Mesodermal cell (in vitro differentiated cells): ENCODE measurements at regions not wholly inside any gene's neighbourhood (a gene's known extent, or its start where the extent isn't known, plus 50 kb on each side); places are given as distances from the start of the nearest gene placed in this dataset.
"Not testable (repeated sequence)": the region's sequence is repeated elsewhere in the genome, so short reads cannot be mapped to it uniquely, and the experiment has no call there.

Experiments used
- H3K27ac ChIP-seq: 2 replicates; pipeline ENCODE4 v1.7.0; 2013; ENCODE audit warnings: mild to moderate bottlenecking, low read depth, low read length, moderate library complexity; ENCODE audit not compliant: severe bottlenecking
- H3K36me3 ChIP-seq: 2 replicates; pipeline ENCODE4 v1.7.1; 2013; ENCODE audit warnings: mild to moderate bottlenecking, low read length, moderate library complexity; ENCODE audit not compliant: control insufficient read depth, insufficient read depth
- H3K4me1 ChIP-seq: one replicate; pipeline ENCODE4 v1.7.1; 2013; ENCODE audit warnings: mild to moderate bottlenecking, low read length; ENCODE audit not compliant: insufficient read depth, control insufficient read depth, poor library complexity, severe bottlenecking
- H3K4me3 ChIP-seq: 2 replicates; pipeline ENCODE4 v1.7.0; 2013; ENCODE audit warnings: low read length, control low read depth, mild to moderate bottlenecking; ENCODE audit not compliant: insufficient read depth, poor library complexity, severe bottlenecking; ENCODE audit errors: extremely low read depth
- H3K9me3 ChIP-seq: 2 replicates; pipeline ENCODE4 v1.7.1; 2013; ENCODE audit warnings: mild to moderate bottlenecking, low read length, moderate library complexity; ENCODE audit not compliant: control insufficient read depth
- WGBS, 2 experiments: methylation state at CpG; one replicate each; pipeline ENCODE4 v1.1.5; 2013; ENCODE audit warnings: missing lambda C conversion rate in 2 of 2; ENCODE audit not compliant: insufficient coverage in 2 of 2; 5-methylcytosine and 5-hydroxymethylcytosine counted together

DNA sequence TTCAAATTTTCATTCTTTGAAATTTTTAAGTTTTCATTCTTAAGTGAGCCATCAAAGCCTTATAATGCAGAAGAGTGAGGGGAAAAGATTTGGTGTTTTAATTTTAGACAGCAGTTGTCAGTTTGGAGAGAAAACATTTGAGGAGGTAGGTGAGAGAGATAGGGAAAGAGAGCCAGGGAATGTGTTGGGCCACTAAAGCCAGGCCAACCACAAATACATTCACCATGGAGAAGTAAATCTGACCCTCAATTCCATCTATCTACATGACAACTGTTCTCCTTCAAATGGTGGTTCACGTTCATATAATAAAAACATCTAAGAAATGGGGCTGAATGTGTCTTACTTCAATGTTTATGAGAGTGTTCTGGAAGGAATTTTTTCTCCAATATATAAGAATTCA lies 553.0 kb upstream of the SYT4 start:
- Histone ChIP-seq H3K9me3 (no peaks in the 10 kb centered on the region), H3K27ac (peak overlapping the region; percentile 63), H3K36me3 (no peaks in the 10 kb centered on the region), H3K4me3 (no peak overlapping the region), H3K4me1 (no peaks in the 10 kb centered on the region)
- no CpG with 5 or more reads among the region's 1 CpG for WGBS, 2 experiments

DNA sequence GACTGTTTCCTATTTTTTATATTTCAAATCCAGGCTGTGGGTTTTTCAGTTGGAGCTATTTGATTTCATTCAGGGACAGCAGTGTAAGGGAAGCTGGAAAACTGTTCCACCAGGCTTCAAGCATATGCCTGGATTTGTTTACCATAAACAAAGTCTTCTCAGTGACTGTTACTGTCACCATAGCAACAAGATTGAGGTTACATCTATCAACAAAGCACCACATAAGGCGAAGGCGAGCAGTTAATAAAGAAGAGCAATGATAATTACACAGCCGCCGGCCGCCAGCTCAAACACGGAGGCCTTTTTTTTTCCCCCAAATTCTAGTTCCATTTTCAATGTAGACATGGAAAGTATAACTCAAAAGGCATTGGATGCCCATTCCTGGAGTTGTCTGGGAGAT lies 553.7 kb upstream of the SYT4 start:
- H3K4me3 ChIP-seq: no peak overlapping the region
- H3K9me3 ChIP-seq: no peaks in the 10 kb centered on the region
- WGBS, 2 experiments: 90% methylated on average over 2 of the region's 6 CpGs; no CpG with 5 or more reads in 1 of the 2 experiments
- no peaks in the 10 kb centered on the region for H3K36me3 ChIP-seq
- H3K4me1 ChIP-seq: no peaks in the 10 kb centered on the region
- peak overlapping the region; percentile 63 for H3K27ac ChIP-seq

DNA sequence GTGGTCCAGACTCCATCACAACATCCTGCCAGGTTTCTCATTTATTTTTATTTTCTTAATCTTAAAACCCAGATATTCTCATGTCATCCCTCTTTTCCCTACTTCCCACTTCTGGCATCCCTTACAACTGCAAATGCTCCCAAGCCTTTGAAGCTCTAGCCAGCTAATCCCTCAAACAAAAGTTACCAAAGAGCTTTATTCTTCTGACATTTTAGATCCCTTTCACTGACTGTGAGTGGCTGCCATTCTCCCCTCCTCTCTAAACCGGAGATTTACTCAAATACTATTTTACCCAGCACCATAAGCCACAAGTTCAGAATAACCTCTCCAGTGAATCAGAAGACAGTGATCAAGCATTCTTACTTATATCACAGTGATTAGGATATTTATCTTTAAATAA lies 569.0 kb upstream of the SYT4 start:
- Histone ChIP-seq H3K36me3 (no peaks in the 10 kb centered on the region), H3K9me3 (no peaks in the 10 kb centered on the region), H3K4me3 (no peak overlapping the region), H3K4me1 (peaks cover 13% of the 10 kb centered on the region), H3K27ac (no peak overlapping the region)
- WGBS, 2 experiments: 17% methylated on average over 1 of the region's 1 CpG; no CpG with 5 or more reads in 1 of the 2 experiments

DNA sequence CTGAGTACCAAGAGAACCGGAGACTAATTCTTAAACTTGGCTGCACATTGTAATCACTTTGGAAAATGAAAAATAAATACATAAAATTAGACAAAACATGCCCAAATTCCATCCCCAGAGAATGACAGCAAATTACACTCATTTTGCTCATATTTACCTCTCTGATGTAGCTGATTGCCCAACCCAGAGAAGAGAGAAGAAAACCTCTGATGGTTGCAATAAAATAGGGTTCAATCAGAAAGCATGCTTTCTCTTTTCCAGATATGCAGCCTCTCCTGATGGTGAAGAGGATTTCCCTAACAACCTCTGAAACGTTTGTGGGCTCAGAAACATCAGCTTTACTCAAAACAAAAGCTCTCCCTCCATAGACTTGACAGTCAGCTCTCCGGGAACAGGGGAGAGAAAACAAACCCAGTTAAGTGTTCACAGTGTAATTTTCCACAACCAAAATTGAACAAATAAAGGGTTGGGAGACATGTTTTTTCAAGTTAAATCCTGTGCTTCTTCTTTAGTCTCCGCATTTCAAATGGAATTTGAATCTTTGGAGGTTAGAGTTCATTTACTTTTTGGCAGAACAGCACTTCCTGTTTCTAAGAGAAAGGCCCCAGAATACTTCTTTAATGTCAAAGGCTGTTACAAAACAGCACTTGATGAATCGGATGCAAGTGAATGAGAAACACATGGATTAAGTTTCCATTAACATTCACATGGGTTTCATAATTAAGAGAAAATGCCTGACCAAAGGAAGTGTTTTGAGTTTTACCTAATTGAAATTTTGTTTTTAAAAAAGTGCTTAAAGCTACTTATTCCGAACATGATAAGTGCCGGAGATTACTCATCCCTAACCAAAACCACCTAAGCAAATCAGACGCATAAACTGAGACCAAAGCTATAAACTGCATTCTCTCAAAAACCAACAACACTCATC lies 570.1 kb upstream of the SYT4 start:
- Histone ChIP-seq H3K36me3 (no peaks in the 10 kb centered on the region), H3K4me1 (peaks cover 13% of the 10 kb centered on the region), H3K4me3 (no peak overlapping the region), H3K27ac (peak overlapping the region; percentile 64), H3K9me3 (no peaks in the 10 kb centered on the region)
- 0 to 26% methylated on average over 1 to 2 of the region's 8 CpGs for WGBS, 2 experiments

DNA sequence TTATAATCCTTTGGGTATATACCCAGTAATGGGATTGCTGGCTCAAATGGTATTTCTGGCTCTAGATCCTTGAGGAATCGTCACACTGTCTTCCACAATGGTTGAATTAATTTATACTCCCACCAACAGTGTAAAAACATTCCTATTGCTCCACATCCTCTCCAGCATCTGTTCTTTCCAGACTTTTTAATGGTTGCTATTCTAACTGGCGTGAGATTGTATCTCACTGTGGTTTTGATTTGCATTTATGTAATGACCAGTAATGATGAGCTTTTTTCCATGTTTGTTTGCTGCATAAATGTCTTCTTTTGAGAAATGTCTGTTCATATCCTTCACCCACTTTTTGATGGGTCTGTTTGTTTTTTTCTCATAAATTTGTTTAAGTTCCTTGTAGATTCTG lies 572.5 kb upstream of the SYT4 start:
- H3K9me3 ChIP-seq: not testable (repeated sequence)
- 100% methylated on average over 2 of the region's 2 CpGs; no CpG with 5 or more reads in 1 of the 2 experiments for WGBS, 2 experiments

DNA sequence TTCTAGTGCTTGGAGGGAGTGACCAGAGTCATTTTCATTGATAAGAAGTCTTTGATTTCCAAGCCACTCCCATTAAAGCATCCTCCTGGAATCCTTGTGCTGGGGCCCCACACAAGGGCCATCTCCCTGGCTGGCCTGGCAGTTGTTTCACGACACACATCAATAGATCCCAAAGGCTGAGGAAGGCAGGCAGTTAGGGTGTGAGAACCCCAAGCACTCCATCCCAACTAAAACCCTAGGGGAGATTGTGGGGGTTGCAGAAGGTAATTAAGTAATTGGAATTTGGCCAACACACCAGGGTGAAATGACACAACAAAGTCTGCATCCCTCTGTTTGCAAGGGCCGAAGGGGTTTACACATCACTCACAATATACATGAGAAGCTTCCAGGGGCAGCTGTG lies 578.1 kb upstream of the SYT4 start:
- no peaks in the 10 kb centered on the region for H3K36me3 ChIP-seq
- H3K27ac ChIP-seq: no peak overlapping the region
- H3K4me1 ChIP-seq: no peaks in the 10 kb centered on the region
- no peaks in the 10 kb centered on the region for H3K9me3 ChIP-seq
- H3K4me3 ChIP-seq: no peak overlapping the region
- WGBS, 2 experiments: no CpG with 5 or more reads among the region's 2 CpGs

More for the DNA sequence above, 572.5 kb upstream of the SYT4 start:
- not testable (repeated sequence) for H3K27ac ChIP-seq, H3K4me3 ChIP-seq, H3K36me3 ChIP-seq
- peaks cover 13% of the 10 kb centered on the region for H3K4me1 ChIP-seq

DNA sequence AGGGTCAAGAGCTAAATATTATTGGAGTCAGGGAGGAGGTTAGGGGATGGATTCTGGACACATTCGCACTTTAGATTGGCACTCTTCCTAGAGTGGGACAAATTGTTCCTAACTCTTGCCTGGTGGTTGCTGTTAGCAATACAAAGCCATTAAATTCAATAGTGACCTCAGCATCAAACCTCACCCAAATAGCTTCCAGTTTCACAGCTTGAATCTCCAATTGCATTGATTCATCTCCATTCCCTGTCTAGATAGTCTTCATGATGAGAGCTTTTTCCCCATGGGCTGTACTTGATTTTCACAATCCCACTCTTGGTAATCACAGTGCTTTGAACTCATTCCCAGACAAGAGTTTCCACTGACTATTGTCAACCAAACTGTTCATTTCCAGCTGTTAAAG lies 585.9 kb upstream of the SYT4 start:
- no peaks in the 10 kb centered on the region for H3K36me3 ChIP-seq
- 100% methylated on average over 1 of the region's 1 CpG; no CpG with 5 or more reads in 1 of the 2 experiments for whole genome bisulfite sequencing, 2 experiments
- H3K4me3 ChIP-seq: no peak overlapping the region
- no peak overlapping the region for H3K27ac ChIP-seq
- no peaks in the 10 kb centered on the region for H3K9me3 ChIP-seq
- H3K4me1 ChIP-seq: no peaks in the 10 kb centered on the region

DNA sequence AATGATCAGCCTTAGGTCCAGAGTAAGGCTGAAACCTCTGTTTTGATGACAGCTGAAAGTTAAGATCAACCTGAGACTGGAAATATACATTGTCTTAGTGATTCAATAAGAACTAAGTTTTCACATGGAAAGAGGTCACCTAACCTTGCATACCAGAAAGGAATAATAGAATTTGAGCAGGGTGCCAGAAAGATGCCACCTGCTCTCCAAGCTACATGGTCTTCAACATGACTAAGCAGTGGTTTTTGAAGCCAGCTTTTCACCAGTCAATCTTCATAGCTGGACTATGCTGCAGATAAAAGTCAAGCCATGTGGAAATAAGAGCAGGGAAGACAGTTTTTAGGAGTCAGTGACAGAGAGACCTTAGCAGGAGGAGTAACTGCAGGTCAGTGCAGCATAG lies 589.4 kb upstream of the SYT4 start:
- Histone ChIP-seq H3K4me1 (no peaks in the 10 kb centered on the region), H3K36me3 (no peaks in the 10 kb centered on the region), H3K9me3 (no peaks in the 10 kb centered on the region), H3K27ac (no peak overlapping the region), H3K4me3 (no peak overlapping the region)

DNA sequence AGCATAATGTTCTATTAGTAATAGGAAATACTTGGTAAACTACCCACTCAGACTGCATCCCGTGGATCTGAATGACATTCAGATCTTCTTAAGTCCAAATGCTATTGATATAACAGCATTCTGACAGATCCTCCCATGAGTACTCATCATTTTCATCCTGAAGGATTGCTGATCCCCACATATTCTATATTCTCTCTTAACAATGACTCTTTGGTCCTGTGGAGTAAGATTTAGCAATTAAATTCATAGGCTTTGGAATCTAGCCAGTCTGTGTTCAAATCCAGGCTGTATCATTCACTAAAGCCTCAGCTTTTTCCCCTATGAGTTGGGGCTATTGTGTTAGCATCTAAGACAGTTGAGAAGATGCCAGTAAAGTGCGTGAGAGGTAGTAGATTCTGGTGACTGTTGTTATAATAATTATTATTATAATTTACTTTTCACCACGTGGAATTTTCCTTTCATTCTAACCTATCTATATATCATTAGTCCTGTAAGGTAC lies 591.3 kb upstream of the SYT4 start:
- no peak overlapping the region for H3K27ac ChIP-seq
- H3K9me3 ChIP-seq: no peaks in the 10 kb centered on the region
- H3K4me3 ChIP-seq: no peak overlapping the region
- no peaks in the 10 kb centered on the region for H3K4me1 ChIP-seq
- 78% methylated on average over 1 of the region's 3 CpGs; no CpG with 5 or more reads in 1 of the 2 experiments for WGBS, 2 experiments
- no peaks in the 10 kb centered on the region for H3K36me3 ChIP-seq

DNA sequence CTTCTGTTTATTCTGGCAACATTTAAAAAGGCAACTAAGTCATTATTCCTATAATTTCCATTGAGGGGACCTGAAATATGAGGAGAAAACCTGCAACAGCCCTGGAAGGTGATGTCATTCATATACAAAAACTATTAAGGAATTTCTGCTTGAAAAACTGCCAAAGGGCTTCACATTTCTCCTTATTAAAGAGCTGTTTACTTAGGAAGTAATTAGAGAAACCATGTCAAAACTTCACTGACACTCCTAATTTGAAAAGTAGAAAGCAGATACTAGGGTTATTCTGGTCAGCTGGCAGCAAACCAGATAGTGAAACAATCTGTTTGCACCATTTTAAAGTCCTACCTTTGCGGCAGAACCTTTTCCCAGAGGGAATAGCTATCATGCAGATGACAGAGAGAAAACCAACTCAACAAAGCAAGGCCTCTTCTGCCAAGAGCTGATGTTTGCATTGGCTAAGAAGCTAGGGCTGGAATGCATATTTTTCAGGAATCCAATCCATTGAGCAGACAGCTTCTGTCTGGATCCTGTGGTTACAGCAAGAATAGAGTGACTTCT lies 592.2 kb upstream of the SYT4 start:
- Histone ChIP-seq H3K4me1 (no peaks in the 10 kb centered on the region), H3K9me3 (no peaks in the 10 kb centered on the region), H3K4me3 (no peak overlapping the region), H3K36me3 (no peaks in the 10 kb centered on the region), H3K27ac (no peak overlapping the region)
- 86 to 100% methylated on average over 1 of the region's 1 CpG for whole genome bisulfite sequencing, 2 experiments

DNA sequence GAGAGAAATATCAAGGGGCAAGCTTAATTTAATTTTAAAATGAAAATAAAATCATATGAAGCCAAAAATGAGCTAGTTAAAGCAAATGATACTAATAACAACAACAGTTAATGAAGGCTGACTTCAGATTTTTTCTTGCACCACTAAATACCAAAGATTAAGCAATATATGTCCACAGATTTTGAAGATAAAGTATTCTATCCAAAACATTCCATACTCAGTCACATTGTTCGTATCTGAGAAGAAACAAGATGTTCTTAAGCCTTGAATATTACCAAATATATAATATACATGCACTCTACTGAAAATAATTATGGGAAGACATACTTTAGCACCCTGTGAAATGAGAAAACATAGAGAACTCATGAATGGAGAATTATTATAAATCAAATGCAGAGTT lies 593.3 kb upstream of the SYT4 start:
- Histone ChIP-seq H3K4me1 (no peaks in the 10 kb centered on the region), H3K4me3 (no peak overlapping the region), H3K36me3 (no peaks in the 10 kb centered on the region), H3K27ac (no peak overlapping the region), H3K9me3 (no peaks in the 10 kb centered on the region)
- WGBS, 2 experiments: no CpG with 5 or more reads among the region's 1 CpG
